HPDE6-E6E7 (cell line): ENCODE measurements at regions not wholly inside any gene's neighbourhood (a gene's known extent, or its start where the extent isn't known, plus 50 kb on each side); places are given as distances from the start of the nearest gene placed in this dataset.

Experiments used
- DNase-seq: peaks from one replicate; pipeline ENCODE4 v3.0.0; 2011; ENCODE audit warnings: missing footprints; ENCODE audit errors: extremely low spot score

DNA sequence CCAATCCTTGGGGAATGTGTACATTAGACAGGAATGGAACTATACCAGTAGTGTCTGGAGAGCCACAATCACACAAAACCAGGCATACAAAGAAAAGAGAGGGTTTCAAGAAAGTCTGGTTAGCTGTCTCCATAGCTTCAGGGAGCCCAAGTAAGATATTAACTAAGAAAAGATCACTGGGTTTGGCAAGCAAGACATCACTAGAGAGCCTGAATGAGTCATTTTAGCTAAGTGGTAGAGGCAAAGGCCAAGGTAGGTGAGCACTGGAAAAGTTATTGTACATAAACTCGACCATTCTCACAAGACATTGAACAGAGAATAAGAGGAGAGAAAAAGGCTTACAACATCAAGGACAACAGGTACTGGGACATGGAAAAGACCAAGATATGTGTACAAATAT lies 143.8 kb upstream of the ARL4C start:
- DNase-seq = no peak

DNA sequence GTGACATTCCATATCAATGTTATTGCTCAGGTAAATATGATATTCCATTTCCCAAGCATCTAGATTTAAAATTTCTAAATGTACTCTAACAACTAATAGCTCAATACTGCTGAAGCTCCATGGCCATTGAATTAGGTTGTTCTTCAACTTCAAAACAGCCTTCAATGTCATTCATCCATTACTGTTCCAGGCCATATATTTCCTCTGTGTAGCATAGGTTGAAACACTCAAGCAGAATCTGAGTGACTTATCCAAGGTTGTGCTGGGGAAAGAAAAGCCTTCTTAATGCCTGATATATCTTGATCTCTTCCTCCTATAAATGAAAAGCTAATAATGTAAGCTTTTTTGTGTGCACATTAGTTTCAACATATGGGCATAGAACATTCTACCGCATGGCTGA lies 142.1 kb upstream of the ARL4C start:
- DNase-seq = no peak

DNA sequence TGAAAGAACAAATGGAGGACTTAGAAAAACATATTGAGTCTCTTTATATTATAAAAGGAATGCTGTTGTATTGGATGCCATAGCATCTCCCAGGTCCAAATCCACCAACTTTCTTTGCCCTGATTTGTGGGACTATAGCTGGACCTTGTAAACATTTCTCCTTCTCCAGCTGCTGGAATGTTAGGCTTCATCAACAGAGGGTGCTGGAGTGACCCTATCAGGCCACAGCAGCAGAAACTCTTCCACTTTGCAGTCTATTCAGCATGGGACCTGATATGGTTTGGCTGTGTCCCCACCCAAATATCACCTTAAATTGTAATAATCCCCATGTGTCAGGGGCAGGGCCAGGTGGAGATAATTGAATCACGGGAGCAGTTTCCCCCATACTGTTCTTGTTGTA lies 138.4 kb upstream of the ARL4C start:
- no peak for DNase-seq

GRCh38 chr2:234633581-234634230 lies 136.8 kb upstream of the ARL4C start:
- no peak for DNase-seq

GRCh38 chr2:234632527-234633391 lies 135.9 kb upstream of the ARL4C start:
- no peak for DNase-seq

- DNase-seq = no peak
Measured at GRCh38 chr2:234631646-234632514, 135.0 kb upstream of the ARL4C start.

GRCh38 chr2:234630801-234631261 lies 133.9 kb upstream of the ARL4C start:
- peak; percentile 23 for DNase-seq

GRCh38 chr2:234629596-234629995 lies 132.7 kb upstream of the ARL4C start:
- no peak for DNase-seq

GRCh38 chr2:234628953-234629352 lies 132.1 kb upstream of the ARL4C start:
- DNase-seq = no peak

- no peak for DNase-seq
Measured at GRCh38 chr2:234627308-234627707, 130.4 kb upstream of the ARL4C start.

- no peak for DNase-seq
Measured at GRCh38 chr2:234626566-234627130, 129.8 kb upstream of the ARL4C start.

DNA sequence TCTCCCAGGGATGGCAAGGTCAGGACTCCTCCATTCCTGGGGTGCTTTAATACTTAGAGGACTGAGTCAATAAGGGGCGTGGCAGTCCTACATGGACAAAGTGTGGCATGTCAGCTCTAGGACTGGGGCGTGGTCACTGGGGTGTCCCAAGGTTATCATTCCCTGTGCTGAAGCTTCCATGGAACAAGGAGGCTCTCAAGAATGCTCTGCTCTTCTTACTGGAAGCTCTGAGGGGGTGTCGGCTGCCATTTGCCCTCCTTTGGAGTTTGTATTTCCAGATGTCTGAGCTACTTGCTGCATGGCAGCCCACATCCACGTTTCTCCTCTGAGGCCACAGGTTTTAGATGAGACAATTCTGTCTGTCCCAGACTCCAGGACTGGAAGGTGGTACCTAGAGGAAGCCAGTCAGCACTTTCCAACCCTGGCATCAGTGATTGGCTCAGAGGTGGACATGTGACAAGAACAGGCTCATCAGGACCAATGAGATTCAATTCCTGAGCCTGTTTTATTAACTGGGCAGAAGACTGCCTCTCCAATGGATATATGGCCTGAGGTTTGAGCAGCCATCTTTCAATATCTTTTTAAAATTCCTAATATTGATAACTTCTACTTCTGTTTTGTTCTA lies 128.9 kb upstream of the ARL4C start:
- no peak for DNase-seq

- DNase-seq = no peak
Measured at GRCh38 chr2:234623521-234623991, 126.7 kb upstream of the ARL4C start.

DNA sequence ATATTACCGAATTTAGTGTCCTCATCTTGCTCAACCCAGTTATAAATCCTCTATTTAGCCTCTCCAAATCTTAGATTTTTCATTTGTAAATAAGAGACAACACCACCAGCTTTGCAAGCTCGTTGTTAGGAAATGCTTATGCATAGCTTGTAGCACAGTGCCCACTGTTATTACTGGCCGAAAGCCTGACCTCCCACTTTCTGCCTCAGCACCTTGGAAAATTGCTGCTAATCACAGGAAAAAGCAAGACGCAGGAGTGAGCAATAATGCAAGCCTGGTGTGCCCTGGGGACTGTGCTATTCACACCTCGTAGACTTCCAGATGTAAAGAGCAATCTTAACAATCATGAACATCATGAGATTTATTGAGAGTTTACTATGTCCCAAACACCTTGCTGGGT lies 124.2 kb upstream of the ARL4C start:
- DNase-seq = no peak

DNA sequence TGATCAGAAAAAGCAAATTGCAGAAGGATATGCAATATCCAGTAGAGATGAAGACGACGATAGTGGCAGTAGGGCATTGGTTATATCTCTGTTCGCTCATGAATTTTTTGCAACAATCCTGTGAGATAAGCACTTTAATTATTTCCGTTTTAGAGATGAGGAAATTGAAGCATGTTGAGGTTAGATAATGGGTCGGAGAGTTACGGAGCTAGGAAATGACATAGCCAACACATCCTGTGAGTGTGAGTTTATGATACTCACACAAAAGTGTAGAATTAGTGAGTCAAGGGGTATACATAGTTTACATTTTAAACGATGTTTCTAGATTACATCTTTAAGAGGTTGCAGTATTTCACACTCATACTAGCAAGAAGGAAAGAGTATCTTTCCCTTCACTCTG lies 123.1 kb upstream of the ARL4C start:
- no peak for DNase-seq

- DNase-seq = no peak
Measured at GRCh38 chr2:234615643-234616356, 118.9 kb upstream of the ARL4C start.

GRCh38 chr2:234611209-234611608 lies 114.3 kb upstream of the ARL4C start:
- no peak for DNase-seq

DNA sequence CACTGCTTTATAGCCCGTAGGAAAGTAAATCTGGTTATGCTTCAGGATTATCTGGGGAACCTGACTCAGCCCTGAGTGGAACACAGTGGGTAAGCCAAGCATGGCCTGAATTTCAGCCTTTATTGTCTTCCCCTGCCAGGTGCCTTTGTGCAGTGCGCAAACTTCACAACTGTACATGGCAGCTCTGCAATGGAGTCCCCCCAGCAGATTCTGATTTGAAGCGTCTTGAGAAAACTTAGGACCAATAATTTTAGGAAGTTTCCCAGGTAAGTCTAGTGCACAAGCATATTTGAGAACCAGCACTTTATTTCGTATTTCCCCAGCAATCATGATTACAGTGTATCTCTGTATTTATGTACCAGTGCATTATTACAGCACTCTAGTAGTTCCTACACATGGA lies 112.1 kb upstream of the ARL4C start:
- no peak for DNase-seq

- no peak for DNase-seq
Measured at GRCh38 chr2:234607691-234608090, 110.8 kb upstream of the ARL4C start.

DNA sequence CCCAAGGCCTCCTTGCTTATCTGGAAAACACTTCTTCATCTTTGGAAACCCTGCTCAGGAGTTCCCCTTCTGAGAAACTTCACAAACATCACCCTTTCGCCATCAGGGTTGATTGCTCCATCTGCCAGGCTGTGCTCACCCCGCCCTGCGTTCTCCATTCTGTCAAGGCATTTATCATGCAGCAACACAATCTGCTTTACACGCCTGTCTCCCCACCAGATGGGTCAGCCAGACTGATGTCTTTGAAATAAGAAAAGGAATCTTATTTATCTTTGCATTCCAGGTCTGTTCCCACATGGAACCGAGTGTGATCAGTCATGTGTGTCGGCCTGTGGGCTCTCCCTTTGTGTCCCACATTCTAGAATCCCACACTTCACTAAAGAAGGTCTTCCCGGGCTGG lies 110.0 kb upstream of the ARL4C start:
- DNase-seq = no peak

DNA sequence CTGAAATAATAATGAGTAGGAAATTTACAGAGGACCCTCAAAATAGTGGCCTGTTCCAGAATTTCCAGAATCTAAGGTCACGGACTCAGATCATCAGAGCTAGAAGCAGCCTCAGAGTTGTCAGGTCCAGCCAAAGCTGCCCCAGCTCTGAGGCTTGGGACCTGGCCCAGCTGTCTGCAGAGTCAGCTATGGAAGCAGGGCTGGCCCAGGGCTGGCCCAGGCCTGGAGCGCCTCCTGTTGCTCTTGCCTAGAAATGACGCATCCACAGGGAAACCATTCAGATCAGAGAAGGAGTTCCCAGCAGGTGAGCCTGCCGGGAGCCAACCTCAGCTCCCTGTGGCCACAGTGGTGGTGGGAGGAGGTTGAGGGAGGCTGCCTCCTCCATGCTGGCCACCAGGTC lies 106.7 kb upstream of the ARL4C start:
- DNase-seq = no peak
